ENCODE measurements at regions not wholly inside any gene's neighbourhood (a gene's known extent, or its start where the extent isn't known, plus 50 kb on each side); places are given as distances from the start of the nearest gene placed in this dataset.

DNA sequence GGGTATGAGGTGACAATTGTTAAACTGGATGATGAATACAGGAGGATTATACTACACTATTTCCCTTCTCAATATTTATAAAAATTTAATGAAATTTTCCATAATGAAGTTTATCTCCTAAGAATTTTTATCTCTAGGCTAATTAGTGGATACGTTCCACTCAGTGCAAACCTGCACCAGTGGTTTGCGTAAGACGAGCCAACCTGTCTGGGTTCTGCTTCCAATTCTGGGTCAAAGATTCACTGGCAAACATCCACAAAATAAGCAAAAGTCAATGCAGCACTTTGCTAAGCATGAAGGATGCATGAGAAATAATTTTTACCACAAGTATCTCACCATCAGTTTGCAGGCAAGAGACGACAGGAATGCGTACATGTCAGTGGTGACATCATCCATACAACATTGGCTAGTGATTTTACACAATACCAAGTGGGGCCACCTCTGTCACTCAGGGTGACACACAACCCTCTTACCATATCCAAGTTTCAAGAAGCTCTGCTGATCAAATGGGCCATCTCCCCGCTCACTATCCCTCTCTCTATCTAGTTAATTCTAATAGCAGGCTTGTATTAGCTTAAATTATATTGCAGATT is 51.7 kb downstream of the FAM50B start:
- CTCF ChIA-PET: no interaction called here
- no peak for DNase-seq
- H3K27ac Mint-ChIP-seq: no peak overlapping the region
- no peaks in the 10 kb centered on the region for H3K9me3 Mint-ChIP-seq
- peaks cover 2% of the 10 kb centered on the region for H3K4me1 Mint-ChIP-seq (ENCODE audit: low read depth)
- H3K27me3 Mint-ChIP-seq: peaks cover 12% of the 10 kb centered on the region
- intact Hi-C loops (cut with micrococcal nuclease): no loop called here
- no peak overlapping the region for H3K4me3 Mint-ChIP-seq
- no peaks in the 10 kb centered on the region for H3K36me3 Mint-ChIP-seq
- POLR2A ChIA-PET: no interaction called here

DNA sequence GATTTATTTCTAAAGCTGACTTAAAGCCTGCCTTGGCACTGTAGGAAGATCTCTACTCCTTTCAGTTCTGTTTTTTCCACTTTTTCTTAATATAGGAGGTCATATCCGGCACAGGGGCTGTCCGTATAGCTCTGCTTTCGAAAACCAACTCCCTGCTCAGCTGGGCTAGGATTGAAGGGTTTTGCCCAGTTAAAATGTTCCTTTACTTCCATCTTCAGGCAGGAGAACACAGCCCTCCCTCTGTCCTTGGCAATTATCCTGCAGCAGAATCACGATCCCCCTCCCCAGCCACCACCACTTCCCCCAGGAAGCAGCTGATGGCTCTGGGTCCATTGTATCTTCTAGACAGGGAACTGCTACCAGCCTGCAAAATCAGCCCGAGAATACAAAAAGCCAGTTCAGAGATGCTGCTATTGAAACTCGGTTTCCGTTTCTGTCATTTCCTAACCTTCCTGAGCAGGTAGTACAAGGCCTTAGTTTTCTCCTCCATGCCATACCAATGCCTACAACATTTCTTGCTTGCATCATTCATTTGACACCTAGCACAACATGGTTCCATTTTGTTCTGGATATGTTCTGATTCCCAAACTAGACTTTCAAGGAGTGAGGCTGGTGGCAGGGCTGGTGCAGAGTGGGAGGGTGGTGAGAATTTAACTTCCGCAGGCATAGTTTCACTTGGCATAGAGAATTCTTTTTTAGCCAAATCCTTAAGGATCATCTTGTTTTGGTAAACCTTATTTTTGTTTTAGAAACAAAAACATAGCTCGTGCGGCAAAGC is 53.9 kb downstream of the FAM50B start:
- CTCF ChIA-PET: interaction anchor here (1.1 to 1.2 kb wide), 3 partner anchors 29 to 154 kb away, joined by 3 to 4 read pairs (median 3); no protein-coding TSS in a partner anchor
- Mint-ChIP-seq H3K36me3 (no peaks in the 10 kb centered on the region), H3K4me3 (no peak overlapping the region), H3K27ac (no peak overlapping the region), H3K4me1 (ENCODE audit: low read depth) (peaks cover 2% of the 10 kb centered on the region), H3K27me3 (peaks cover 10% of the 10 kb centered on the region), H3K9me3 (no peaks in the 10 kb centered on the region)
- DNase-seq: no peak
- intact Hi-C loops (cut with micrococcal nuclease): no loop called here
- POLR2A ChIA-PET: no interaction called here

DNA sequence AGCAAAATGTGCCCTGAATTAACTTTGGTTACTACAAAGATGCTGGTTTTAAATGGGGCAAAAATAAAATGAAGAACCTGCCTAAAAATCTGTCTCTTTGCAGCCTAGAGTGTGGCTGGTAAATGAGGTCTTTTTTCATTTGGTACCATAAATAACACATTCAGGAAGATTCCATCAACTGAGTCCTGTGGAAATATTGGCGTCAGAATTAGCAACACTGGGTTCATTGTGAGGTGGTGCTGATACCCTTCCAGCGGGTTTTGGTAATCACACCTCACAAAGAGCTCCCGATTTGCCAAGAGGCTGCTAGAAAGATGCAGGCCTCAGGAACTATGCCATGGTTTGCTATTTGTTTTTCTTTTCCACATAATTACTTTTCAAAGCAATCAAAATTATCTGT is 55.3 kb downstream of the FAM50B start:
- peaks cover 8% of the 10 kb centered on the region for H3K27me3 Mint-ChIP-seq
- CTCF ChIA-PET: no interaction called here
- no peaks in the 10 kb centered on the region for H3K9me3 Mint-ChIP-seq
- H3K4me3 Mint-ChIP-seq: no peak overlapping the region
- H3K27ac Mint-ChIP-seq: no peak overlapping the region
- DNase-seq: no peak
- H3K36me3 Mint-ChIP-seq: no peaks in the 10 kb centered on the region
- peaks cover 2% of the 10 kb centered on the region for H3K4me1 Mint-ChIP-seq (ENCODE audit: low read depth)
- POLR2A ChIA-PET: no interaction called here
- intact Hi-C loops (cut with micrococcal nuclease): no loop called here

DNA sequence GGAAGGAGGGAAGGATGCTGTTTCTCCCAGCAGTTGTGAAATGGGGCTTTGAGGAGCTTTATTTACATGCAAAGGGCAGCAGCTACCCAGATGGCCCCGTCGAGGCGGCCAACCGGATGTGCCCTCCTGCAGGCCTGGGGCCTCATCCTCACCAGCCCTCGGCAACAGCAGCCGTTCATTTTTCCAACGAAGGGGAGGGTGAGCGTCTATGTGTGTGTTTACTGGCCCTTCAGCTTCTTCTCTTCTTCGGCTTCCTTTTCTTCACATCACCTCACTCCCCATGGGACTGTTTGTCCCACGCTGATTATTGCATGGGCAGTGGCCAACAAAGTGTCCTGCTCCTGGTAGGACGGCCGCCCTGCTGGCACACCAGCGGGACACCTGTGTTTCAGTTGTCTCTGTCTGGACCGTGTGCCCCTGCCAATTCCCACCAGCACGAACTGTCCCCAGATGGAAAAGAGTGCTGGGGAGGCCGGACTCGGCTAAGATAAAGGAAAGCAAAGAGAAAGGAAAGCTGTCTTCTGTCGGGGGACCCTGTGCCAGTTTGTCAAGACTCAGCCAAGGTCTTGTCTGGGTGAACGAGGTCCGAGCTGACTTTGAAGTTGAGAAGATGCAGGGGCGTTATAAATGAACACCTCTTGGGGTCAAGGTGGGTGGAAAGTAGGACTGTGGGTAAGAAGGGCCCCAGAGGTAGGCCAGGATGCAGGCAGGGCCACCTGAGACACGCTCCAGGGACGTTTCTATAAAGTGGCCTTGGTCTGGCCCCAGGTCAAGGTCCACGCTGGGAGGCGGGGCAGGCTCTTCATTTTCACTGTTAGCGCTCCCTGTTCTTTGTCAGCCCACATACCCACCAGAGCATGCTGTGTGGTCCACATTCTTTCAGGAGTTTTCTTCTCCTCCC is 57.0 kb downstream of the FAM50B start:
- CTCF ChIA-PET: interaction anchor here (1.4 kb wide), 1 partner anchor 26 kb away, joined by 3 read pairs; no protein-coding TSS in a partner anchor
- intact Hi-C loops (cut with micrococcal nuclease): no loop called here
- no peaks in the 10 kb centered on the region for H3K9me3 Mint-ChIP-seq
- POLR2A ChIA-PET: no interaction called here
- H3K27me3 Mint-ChIP-seq: peaks cover 3% of the 10 kb centered on the region
- no peak overlapping the region for H3K27ac Mint-ChIP-seq
- peaks cover 4% of the 10 kb centered on the region for H3K4me1 Mint-ChIP-seq (ENCODE audit: low read depth)
- no peak overlapping the region for H3K4me3 Mint-ChIP-seq
- DNase-seq: no peak
- no peaks in the 10 kb centered on the region for H3K36me3 Mint-ChIP-seq

DNA sequence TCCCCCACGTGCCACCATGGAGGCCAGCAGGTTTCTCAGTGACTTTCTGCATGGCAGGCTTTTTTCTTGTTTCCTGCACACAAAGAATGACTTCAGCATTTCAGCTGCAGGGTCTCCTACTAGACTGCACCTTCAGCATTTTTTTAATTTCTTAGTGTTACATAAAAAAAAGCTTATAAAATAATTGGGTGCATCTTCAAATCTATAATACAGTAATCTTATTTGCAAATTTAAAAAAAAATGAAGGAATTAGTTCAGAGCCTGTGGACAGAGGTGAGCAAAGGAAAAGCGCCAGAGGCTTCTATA is 57.6 kb downstream of the FAM50B start:
- Mint-ChIP-seq H3K27ac (no peak overlapping the region), H3K27me3 (peaks cover 5% of the 10 kb centered on the region), H3K36me3 (no peaks in the 10 kb centered on the region), H3K9me3 (no peaks in the 10 kb centered on the region), H3K4me3 (no peak overlapping the region), H3K4me1 (ENCODE audit: low read depth) (peaks cover 4% of the 10 kb centered on the region)
- POLR2A ChIA-PET: no interaction called here
- intact Hi-C loops (cut with micrococcal nuclease): no loop called here
- DNase-seq: no peak
- CTCF ChIA-PET: interaction anchor here (1.4 kb wide), 1 partner anchor 26 kb away, joined by 3 read pairs; no protein-coding TSS in a partner anchor

DNA sequence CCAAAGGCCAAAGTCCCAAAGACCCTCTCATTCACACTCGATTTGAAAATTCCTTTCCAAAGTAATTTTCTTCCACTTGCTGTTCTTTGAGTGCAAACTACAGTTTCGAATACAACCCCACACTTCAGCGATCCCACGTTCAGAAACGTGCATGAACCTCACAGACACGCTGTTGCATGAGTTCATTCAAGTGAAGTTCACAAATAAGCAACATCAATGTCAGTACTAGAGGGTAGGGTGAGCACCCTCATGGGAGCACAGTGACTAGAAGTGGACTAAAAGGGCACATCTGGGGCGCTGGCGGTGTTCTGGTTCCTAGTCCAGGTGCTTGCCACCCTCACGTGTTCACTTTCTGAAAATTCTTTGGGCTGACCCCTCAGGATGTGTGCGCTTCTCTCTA is 59.0 kb downstream of the FAM50B start:
- intact Hi-C loops (cut with micrococcal nuclease): no loop called here
- H3K36me3 Mint-ChIP-seq: no peaks in the 10 kb centered on the region
- ChIA-PET POLR2A (no interaction called here), CTCF (no interaction called here)
- no peak for DNase-seq
- no peaks in the 10 kb centered on the region for H3K9me3 Mint-ChIP-seq
- peaks cover 2% of the 10 kb centered on the region for H3K4me1 Mint-ChIP-seq (ENCODE audit: low read depth)
- H3K27me3 Mint-ChIP-seq: peaks cover 14% of the 10 kb centered on the region
- H3K4me3 Mint-ChIP-seq: no peak overlapping the region
- H3K27ac Mint-ChIP-seq: no peak overlapping the region

DNA sequence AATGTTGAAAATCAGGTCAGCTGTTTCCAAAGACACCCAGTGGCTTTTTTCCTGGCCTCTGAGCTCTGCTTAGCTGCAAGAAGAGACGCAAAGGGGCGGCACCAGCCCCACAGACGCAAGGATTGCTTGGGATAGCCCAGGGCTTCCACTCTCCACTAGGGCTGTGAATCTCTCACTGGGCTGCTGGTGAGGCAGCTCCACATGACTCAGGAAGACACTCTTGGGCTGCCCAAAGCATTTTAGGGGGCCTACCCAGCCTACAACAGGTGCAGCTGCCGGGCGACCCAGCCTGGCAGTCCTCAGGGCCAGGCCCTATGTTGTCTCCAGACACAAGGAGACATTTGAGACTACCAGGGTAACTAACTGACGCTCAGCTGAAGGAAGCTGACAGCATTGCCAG is 59.8 kb downstream of the FAM50B start:
- ChIA-PET CTCF (no interaction called here), POLR2A (no interaction called here)
- DNase-seq: no peak
- Mint-ChIP-seq H3K4me3 (no peak overlapping the region), H3K9me3 (no peaks in the 10 kb centered on the region), H3K4me1 (ENCODE audit: low read depth) (peaks cover 6% of the 10 kb centered on the region), H3K27me3 (peaks cover 14% of the 10 kb centered on the region), H3K27ac (no peak overlapping the region), H3K36me3 (no peaks in the 10 kb centered on the region)
- intact Hi-C loops (cut with micrococcal nuclease): no loop called here

DNA sequence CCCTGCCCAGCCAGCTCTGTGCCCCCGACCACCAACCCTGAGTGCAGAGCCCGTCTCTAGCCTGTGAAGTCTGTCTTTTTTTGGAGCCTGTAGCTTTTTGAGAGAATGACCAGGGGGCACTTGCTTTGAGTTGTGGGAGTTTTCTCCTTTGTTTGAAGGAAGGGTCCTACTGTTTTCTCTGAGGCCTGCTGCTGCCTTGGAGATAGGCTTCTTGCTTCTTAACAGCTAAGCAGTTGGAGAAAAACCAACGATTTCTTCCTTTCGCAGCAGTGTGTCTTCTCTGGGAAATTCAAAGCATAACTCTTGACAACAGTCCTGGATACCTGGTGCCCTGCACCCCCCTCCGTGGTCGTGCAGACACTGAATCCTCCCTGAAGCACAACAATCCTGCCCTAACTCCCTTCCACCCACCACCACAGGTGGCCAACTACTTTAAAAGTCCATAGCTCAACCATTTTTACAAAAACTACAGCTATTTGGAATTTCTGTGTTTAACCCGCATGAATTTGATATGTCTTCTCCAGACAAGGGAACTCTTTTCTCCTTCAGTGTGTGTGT is 61.0 kb downstream of the FAM50B start:
- Mint-ChIP-seq H3K4me3 (no peak overlapping the region), H3K27ac (no peak overlapping the region), H3K27me3 (peaks cover 17% of the 10 kb centered on the region), H3K36me3 (no peaks in the 10 kb centered on the region), H3K9me3 (no peaks in the 10 kb centered on the region), H3K4me1 (ENCODE audit: low read depth) (peaks cover 16% of the 10 kb centered on the region)
- DNase-seq: no peak
- POLR2A ChIA-PET: no interaction called here
- intact Hi-C loops (cut with micrococcal nuclease): no loop called here
- CTCF ChIA-PET: interaction anchor here (1.1 to 1.7 kb wide), 2 partner anchors 23 to 68 kb away, joined by 3 to 7 read pairs; no protein-coding TSS in a partner anchor

DNA sequence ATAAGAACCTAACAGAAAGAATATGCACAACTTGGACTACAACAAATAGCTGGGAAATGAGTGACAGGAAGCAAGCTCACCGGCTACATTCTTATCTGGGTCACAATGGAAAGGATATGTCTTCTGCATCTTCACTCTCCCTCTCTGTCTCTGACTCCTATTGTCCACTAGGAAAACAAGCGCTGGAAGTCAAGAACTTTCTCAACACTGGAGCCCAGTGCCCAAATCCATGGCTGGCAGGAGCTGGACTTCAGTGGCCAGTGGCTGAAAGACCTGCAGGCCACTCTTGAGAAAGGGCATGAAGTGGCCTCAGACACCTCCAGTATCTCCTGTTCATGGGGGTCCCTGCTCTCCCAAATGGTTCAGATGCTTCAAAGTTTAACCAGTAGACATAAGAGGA is 62.0 kb downstream of the FAM50B start:
- H3K36me3 Mint-ChIP-seq: no peaks in the 10 kb centered on the region
- intact Hi-C loops (cut with micrococcal nuclease): no loop called here
- DNase-seq: no peak
- H3K27me3 Mint-ChIP-seq: peaks cover 17% of the 10 kb centered on the region
- no peak overlapping the region for H3K27ac Mint-ChIP-seq
- H3K9me3 Mint-ChIP-seq: no peaks in the 10 kb centered on the region
- ChIA-PET CTCF (interaction anchor here (0.7 to 1.7 kb wide), 2 partner anchors 9 to 22 kb away, joined by 4 to 7 read pairs; no protein-coding TSS in a partner anchor), POLR2A (no interaction called here)
- peaks cover 26% of the 10 kb centered on the region for H3K4me1 Mint-ChIP-seq (ENCODE audit: low read depth)
- H3K4me3 Mint-ChIP-seq: no peak overlapping the region

DNA sequence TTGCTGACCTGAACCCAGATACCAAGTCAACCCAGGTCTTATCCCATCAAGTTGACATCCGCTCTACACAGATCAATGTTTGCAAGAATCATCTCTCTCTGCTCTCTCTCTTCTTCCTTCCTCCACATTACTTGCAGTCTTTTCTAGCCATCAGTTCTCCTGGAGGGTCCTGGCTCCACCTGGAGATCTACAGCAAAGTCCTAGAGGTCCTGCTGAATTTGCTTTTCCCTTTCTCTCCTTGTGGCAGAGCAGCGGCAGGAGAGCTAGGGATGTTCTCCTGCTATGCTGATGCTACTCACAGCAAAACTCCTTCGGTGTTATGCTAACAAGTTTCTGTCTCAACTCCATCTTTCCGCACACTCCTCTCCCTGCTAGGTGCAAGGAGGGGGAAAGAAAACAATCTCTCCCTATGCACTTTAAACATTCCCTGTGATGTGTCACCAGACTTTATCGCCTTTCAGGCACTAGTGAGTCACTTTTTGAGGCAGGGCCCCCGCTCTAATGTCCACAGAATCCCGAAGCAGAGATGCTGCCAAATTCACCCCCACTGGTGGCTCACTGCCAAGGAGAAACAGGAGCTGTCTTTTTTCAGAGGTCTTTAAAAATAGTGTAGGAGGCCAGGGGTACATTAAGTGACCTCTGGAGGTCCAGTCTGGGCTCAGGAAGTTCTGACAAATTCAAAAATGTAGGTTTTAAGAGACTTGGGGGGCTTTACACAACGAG is 62.6 kb downstream of the FAM50B start:
- Mint-ChIP-seq H3K4me3 (no peak overlapping the region), H3K27me3 (peaks cover 17% of the 10 kb centered on the region), H3K36me3 (no peaks in the 10 kb centered on the region), H3K27ac (no peak overlapping the region), H3K9me3 (no peaks in the 10 kb centered on the region), H3K4me1 (ENCODE audit: low read depth) (peaks cover 26% of the 10 kb centered on the region)
- intact Hi-C loops (cut with micrococcal nuclease): no loop called here
- POLR2A ChIA-PET: no interaction called here
- CTCF ChIA-PET: interaction anchor here (0.7 kb wide), 1 partner anchor 10 kb away, joined by 4 read pairs; no protein-coding TSS in a partner anchor
- DNase-seq: no peak

DNA sequence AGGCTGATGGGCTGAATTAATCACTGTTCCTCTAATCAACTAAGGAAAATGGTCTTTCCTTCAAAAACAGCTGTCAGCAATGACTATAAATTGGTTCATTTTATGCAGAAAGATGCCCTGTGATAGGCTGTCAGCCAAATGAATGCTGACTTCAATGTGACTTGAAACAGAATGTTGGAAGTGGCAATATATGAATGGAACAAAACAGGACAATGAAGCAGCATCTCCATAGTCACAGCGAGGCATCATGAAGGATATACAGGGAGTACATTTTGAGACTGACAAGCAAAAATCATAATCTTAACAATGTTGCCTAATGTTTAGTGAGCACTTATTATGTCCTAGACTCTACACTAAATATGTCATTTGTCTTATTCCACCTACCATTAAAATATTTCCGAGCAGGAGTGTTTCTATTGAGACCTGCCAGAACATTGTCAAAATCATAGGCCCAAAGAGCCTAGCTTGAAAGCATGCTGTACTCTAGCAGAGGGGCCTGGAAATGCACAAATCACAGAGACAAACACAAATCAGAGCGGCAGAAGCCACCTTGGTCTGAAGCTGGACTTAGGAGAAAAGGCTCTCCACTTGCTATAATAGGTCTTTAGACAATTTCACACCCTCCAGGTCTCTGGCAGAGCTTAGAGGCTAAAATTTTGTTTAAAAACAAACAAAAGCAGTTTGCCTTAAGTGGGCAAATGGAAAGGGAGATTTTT is 63.3 kb downstream of the FAM50B start:
- H3K4me3 Mint-ChIP-seq: no peak overlapping the region
- intact Hi-C loops (cut with micrococcal nuclease): no loop called here
- ChIA-PET CTCF (interaction anchor here (1.1 to 2.4 kb wide), 2 partner anchors 64 to 66 kb away, joined by 3 to 6 read pairs; no protein-coding TSS in a partner anchor), POLR2A (no interaction called here)
- H3K36me3 Mint-ChIP-seq: no peaks in the 10 kb centered on the region
- H3K27me3 Mint-ChIP-seq: peaks cover 19% of the 10 kb centered on the region
- DNase-seq: no peak
- no peak overlapping the region for H3K27ac Mint-ChIP-seq
- H3K9me3 Mint-ChIP-seq: no peaks in the 10 kb centered on the region
- peaks cover 26% of the 10 kb centered on the region for H3K4me1 Mint-ChIP-seq (ENCODE audit: low read depth)
